NCI-H2171 (cell line): ENCODE measurements at regions not wholly inside any gene's neighbourhood (a gene's known extent, or its start where the extent isn't known, plus 50 kb on each side); places are given as distances from the start of the nearest gene placed in this dataset.
"Not testable (repeated sequence)": the region's sequence is repeated elsewhere in the genome, so short reads cannot be mapped to it uniquely, and the experiment has no call there.

Experiments used
- DNase-seq: peaks from one replicate; lab custom pipeline; 2025; lab: John Stamatoyannopoulos, UW

GRCh38 chr1:172717722-172718465 lies 59.0 kb downstream of the FASLG start:
- no peak for DNase-seq

- DNase-seq, result no peak
Observed at GRCh38 chr1:172719066-172719627, 60.2 kb downstream of the FASLG start.

GRCh38 chr1:172719694-172720138 lies 60.8 kb downstream of the FASLG start:
- DNase-seq, result no peak

- DNase-seq, result no peak
Observed at GRCh38 chr1:172720339-172720738, 61.4 kb downstream of the FASLG start.

- no peak for DNase-seq
Observed at GRCh38 chr1:172723251-172723650, 64.3 kb downstream of the FASLG start.

- DNase-seq, result no peak
Observed at GRCh38 chr1:172724232-172724631, 65.3 kb downstream of the FASLG start.

- no peak for DNase-seq
Observed at GRCh38 chr1:172724765-172725613, 66.1 kb downstream of the FASLG start.

- no peak for DNase-seq
Observed at GRCh38 chr1:172726740-172727139, 67.8 kb downstream of the FASLG start.

GRCh38 chr1:172727275-172727857 lies 68.5 kb downstream of the FASLG start:
- no peak for DNase-seq

- no peak for DNase-seq
Observed at GRCh38 chr1:172727956-172728603, 69.2 kb downstream of the FASLG start.

- not testable (repeated sequence) for DNase-seq
Observed at GRCh38 chr1:172728705-172729104, 69.8 kb downstream of the FASLG start.

- DNase-seq, result no peak
Observed at GRCh38 chr1:172732427-172732826, 73.5 kb downstream of the FASLG start.

- no peak for DNase-seq
Observed at GRCh38 chr1:172733815-172734214, 74.9 kb downstream of the FASLG start.

GRCh38 chr1:172738389-172738788 lies 79.5 kb downstream of the FASLG start:
- no peak for DNase-seq

GRCh38 chr1:172742599-172743500 lies 83.9 kb downstream of the FASLG start:
- peak; percentile 15 for DNase-seq

GRCh38 chr1:172745014-172745413 lies 86.1 kb downstream of the FASLG start:
- peak; percentile 20 for DNase-seq

- no peak for DNase-seq
Observed at GRCh38 chr1:172746091-172746949, 87.4 kb downstream of the FASLG start.

- no peak for DNase-seq
Observed at GRCh38 chr1:172748201-172748600, 89.3 kb downstream of the FASLG start.

- DNase-seq, result no peak
Observed at GRCh38 chr1:172751683-172752082, 92.8 kb downstream of the FASLG start.

GRCh38 chr1:172753964-172754363 lies 95.1 kb downstream of the FASLG start:
- DNase-seq, result no peak
